ENCODE measurements at regions not wholly inside any gene's neighbourhood (a gene's known extent, or its start where the extent isn't known, plus 50 kb on each side); places are given as distances from the start of the nearest gene placed in this dataset.

- no TSS peak for BruUV-seq (replicated peaks)
- H2AFZ ChIP-seq (ENCODE audit: low read length), result no peak overlapping the region
- intact Hi-C loops (cut with micrococcal nuclease; ENCODE audit: unreplicated experiment), result no loop called here
These were observed 262.9 kb downstream of the PARN start for GRCh38 chr16:14366974-14367707.

GRCh38 chr16:14366447-14366846, 263.6 kb downstream of the PARN start:
- H3K9me2 ChIP-seq (ENCODE audit: insufficient read depth, low read length), result no peaks in the 10 kb centered on the region
- H4K20me1 ChIP-seq (ENCODE audit: insufficient read depth, low read length), result no peaks in the 10 kb centered on the region
- no peak overlapping the region for H3K4me2 ChIP-seq (ENCODE audit: low read length)
- H3K4me3 ChIP-seq (ENCODE audit: low read depth, low read length, poor library complexity, severe bottlenecking), result no peak overlapping the region
- intact Hi-C loops (cut with micrococcal nuclease; ENCODE audit: unreplicated experiment), result no loop called here
- no peak for TF ChIP-seq CTCF (conservative IDR thresholded peaks at IDR 0.05; ENCODE audit: low read length)
- BruUV-seq (replicated peaks), result no TSS peak
- H3K9me3 ChIP-seq (ENCODE audit: low read length), result no peaks in the 10 kb centered on the region
- no peak overlapping the region for H2AFZ ChIP-seq (ENCODE audit: low read length)
- no peaks in the 10 kb centered on the region for H3K79me2 ChIP-seq (ENCODE audit: insufficient read depth, low read depth, low read length)
- peaks cover 27% of the 10 kb centered on the region for H3K4me1 ChIP-seq (ENCODE audit: insufficient read depth, low read length, poor library complexity, severe bottlenecking)
- ChIA-PET POLR2A (interaction anchor here (0.6 to 1.8 kb wide), 4 partner anchors 10 to 187 kb away, joined by 3 to 8 read pairs (median 4); no protein-coding TSS in a partner anchor), CTCF (ENCODE audit: unreplicated experiment) (no interaction called here)
- no peak overlapping the region for H3K27ac ChIP-seq (ENCODE audit: low read depth, low read length, poor library complexity, severe bottlenecking)
- DNase-seq (ENCODE audit: low spot score), result no peak
- H3K36me3 ChIP-seq (ENCODE audit: insufficient read depth, low read length), result no peaks in the 10 kb centered on the region

More at GRCh38 chr16:14366974-14367707, 262.9 kb downstream of the PARN start:
- no peaks in the 10 kb centered on the region for H3K36me3 ChIP-seq (ENCODE audit: insufficient read depth, low read length)
- H3K9me2 ChIP-seq (ENCODE audit: insufficient read depth, low read length), result no peaks in the 10 kb centered on the region
- TF ChIP-seq EZH2phosphoT487 (IDR thresholded peaks at IDR 0.05; ENCODE audit: borderline replicate concordance, low read depth, low read length) (no peak), CTCF (conservative IDR thresholded peaks at IDR 0.05; ENCODE audit: low read length) (no peak)
- H3K4me3 ChIP-seq (ENCODE audit: low read depth, low read length, poor library complexity, severe bottlenecking), result no peak overlapping the region
- POLR2A ChIA-PET, result interaction anchor here (0.6 to 1.8 kb wide), 2 partner anchors 10 to 61 kb away, joined by 3 to 5 read pairs; no protein-coding TSS in a partner anchor
- no peaks in the 10 kb centered on the region for H4K20me1 ChIP-seq (ENCODE audit: insufficient read depth, low read length)
- DNase-seq (ENCODE audit: low spot score), result no peak
- peaks cover 26% of the 10 kb centered on the region for H3K4me1 ChIP-seq (ENCODE audit: insufficient read depth, low read length, poor library complexity, severe bottlenecking)
- H3K27ac ChIP-seq (ENCODE audit: low read depth, low read length, poor library complexity, severe bottlenecking), result no peak overlapping the region
- no peaks in the 10 kb centered on the region for H3K79me2 ChIP-seq (ENCODE audit: insufficient read depth, low read depth, low read length)
- CTCF ChIA-PET (ENCODE audit: unreplicated experiment), result no interaction called here
- H3K9me3 ChIP-seq (ENCODE audit: low read length), result no peaks in the 10 kb centered on the region
- no peak overlapping the region for H3K4me2 ChIP-seq (ENCODE audit: low read length)

GRCh38 chr16:14365200-14365851, 264.7 kb downstream of the PARN start:
- Histone ChIP-seq H2AFZ (ENCODE audit: low read length) (no peak overlapping the region), H3K4me2 (ENCODE audit: low read length) (no peak overlapping the region), H3K4me1 (ENCODE audit: insufficient read depth, low read length, poor library complexity, severe bottlenecking) (peaks cover 37% of the 10 kb centered on the region), H4K20me1 (ENCODE audit: insufficient read depth, low read length) (no peaks in the 10 kb centered on the region), H3K79me2 (ENCODE audit: insufficient read depth, low read depth, low read length) (no peaks in the 10 kb centered on the region), H3K9me2 (ENCODE audit: insufficient read depth, low read length) (no peaks in the 10 kb centered on the region), H3K36me3 (ENCODE audit: insufficient read depth, low read length) (no peaks in the 10 kb centered on the region), H3K27ac (ENCODE audit: low read depth, low read length, poor library complexity, severe bottlenecking) (no peak overlapping the region), H3K9me3 (ENCODE audit: low read length) (no peaks in the 10 kb centered on the region), H3K4me3 (ENCODE audit: low read depth, low read length, poor library complexity, severe bottlenecking) (no peak overlapping the region)
- TF ChIP-seq EZH2phosphoT487 (IDR thresholded peaks at IDR 0.05; ENCODE audit: borderline replicate concordance, low read depth, low read length), result no peak
- TF ChIP-seq CTCF (conservative IDR thresholded peaks at IDR 0.05; ENCODE audit: low read length), result no peak
- intact Hi-C loops (cut with micrococcal nuclease; ENCODE audit: unreplicated experiment), result no loop called here
- ChIA-PET POLR2A (no interaction called here), CTCF (ENCODE audit: unreplicated experiment) (no interaction called here)
- DNase-seq (ENCODE audit: low spot score), result no peak
- BruUV-seq (replicated peaks), result no TSS peak

All from OCI-LY7 (cell line).